WI38 (cell line): ENCODE measurements at regions not wholly inside any gene's neighbourhood (a gene's known extent, or its start where the extent isn't known, plus 50 kb on each side); places are given as distances from the start of the nearest gene placed in this dataset.
"Not testable (repeated sequence)": the region's sequence is repeated elsewhere in the genome, so short reads cannot be mapped to it uniquely, and the experiment has no call there.

Experiments used
- H3K4me3 ChIP-seq: 2 replicates; pipeline ENCODE4 v1.5.1; 2011; ENCODE audit warnings: low read depth, mild to moderate bottlenecking, control low read depth, low read length
- TF ChIP-seq, protein P1 (sequence below): IDR thresholded peaks from 2 replicates; pipeline ENCODE4 v1.5.1; 2012; ENCODE audit warnings: low read depth, mild to moderate bottlenecking, control low read depth, low read length

DNA sequence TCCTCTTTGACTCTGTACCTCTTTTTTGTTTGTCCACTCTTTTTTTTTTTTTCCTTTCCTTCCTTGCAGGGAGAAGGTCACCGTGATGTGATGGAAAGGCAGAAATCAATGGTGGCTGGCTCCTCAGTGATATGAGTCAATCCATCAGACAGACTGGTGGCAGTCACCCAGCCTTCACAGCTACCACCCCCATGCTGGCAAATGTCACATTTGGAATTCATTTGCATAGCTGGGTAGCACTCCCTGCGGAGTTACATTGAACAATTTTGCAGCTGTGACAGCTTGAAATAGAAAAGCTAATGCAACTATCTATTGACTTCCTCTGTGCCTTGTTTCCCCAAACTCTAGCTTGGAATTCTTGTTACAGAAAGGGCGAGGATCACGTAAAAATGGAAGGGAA, 668.4 kb downstream of the C6orf118 start:
- H3K4me3 ChIP-seq = no peak overlapping the region
- TF ChIP-seq, protein P1, sequence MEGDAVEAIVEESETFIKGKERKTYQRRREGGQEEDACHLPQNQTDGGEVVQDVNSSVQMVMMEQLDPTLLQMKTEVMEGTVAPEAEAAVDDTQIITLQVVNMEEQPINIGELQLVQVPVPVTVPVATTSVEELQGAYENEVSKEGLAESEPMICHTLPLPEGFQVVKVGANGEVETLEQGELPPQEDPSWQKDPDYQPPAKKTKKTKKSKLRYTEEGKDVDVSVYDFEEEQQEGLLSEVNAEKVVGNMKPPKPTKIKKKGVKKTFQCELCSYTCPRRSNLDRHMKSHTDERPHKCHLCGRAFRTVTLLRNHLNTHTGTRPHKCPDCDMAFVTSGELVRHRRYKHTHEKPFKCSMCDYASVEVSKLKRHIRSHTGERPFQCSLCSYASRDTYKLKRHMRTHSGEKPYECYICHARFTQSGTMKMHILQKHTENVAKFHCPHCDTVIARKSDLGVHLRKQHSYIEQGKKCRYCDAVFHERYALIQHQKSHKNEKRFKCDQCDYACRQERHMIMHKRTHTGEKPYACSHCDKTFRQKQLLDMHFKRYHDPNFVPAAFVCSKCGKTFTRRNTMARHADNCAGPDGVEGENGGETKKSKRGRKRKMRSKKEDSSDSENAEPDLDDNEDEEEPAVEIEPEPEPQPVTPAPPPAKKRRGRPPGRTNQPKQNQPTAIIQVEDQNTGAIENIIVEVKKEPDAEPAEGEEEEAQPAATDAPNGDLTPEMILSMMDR = no peak

DNA sequence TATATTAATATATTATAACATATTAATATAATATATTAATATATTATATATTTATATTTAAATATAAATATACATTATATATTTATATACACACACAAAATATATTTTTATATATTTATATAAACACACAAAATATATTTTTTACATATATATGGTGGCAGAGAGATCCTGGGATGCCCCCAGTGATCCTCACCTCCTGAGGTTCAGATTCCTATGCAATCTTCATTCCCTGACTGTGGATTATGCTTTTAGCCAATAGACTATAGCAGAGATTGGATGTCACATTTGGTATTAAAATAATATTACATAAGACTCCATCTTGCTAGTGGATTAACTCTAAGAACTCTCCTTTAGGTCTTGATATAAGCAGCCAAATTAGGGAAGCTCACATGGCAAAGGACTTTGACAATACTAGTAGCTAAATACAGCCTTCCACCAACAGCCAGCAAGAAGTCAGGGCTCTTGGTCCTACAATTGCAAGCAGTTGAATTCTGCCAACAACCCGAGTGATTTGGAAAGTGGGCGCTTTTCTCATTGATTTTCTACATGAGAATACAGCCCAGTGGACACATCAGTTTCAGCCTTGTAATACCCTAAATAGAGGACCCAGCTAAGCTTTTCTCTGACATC, 681.0 kb downstream of the C6orf118 start:
- no peak overlapping the region for H3K4me3 ChIP-seq
- TF ChIP-seq, protein P1 = no peak

DNA sequence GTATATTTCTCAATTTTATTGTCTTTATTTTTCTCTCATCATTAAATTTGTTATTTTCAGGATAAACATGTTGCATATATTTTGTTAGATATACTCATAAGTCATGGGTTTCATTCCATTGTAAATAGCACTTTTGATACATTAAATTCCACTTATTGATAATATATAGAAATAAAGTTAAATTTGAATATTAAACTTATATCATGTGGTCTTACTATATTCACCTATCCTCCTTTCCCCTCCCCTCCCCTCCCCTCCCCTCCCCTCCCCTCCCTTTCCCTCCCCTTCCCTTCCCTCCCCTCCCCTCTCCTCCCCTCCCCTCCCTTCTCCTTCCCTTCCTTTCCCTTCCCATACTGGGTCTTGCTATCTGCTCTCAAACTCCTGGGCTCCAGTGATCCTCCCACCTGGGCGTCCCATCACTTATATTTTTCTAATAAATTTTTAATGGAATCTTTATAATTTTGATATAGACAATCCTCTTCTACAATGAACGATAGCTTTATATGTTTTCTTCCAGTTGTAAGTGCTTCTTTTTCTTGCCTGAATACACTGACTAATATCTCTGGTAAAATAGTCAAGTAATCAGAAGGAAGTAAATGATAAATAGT, 692.4 kb downstream of the C6orf118 start:
- TF ChIP-seq, protein P1 = no peak
- no peak overlapping the region for H3K4me3 ChIP-seq

DNA sequence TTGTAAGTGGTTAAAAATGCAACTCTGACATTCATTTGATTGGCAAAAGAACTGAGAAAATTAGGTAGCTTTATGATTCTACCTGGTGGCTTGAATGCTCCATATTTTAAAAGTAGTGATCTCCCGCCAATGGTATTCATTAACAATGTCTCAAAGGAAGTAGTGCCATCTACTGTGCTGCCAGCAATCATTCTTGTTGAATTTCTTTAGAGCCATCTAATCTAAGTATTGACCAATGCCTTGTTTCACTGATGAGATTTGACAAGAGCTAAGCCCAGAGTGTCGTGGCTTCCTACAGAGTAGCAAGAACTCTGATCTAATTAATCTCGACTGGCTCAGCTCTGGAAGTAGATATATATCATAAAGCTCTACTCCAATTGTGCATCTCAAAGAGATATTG, 696.7 kb downstream of the C6orf118 start:
- TF ChIP-seq, protein P1 = no peak
- no peak overlapping the region for H3K4me3 ChIP-seq

DNA sequence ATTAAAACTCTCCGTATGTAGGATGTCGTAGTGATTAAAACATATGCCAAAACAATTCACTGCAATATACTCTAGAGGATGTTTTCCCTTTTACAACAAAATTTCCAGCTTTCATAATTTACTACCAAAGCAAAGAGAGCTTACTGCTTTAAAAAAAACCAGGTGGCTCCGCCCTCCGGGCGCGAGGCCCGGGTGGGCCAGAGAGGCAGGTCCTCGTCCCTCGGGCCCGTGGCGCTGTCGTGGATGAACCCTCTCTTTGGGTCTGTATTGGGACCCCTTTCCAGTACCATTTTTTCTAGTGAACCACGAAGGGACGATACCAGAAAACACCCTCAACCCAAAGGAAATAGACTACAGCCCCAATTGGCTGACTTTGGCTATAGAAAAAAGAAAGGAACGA, 698.5 kb downstream of the C6orf118 start:
- H3K4me3 ChIP-seq = not testable (repeated sequence)

DNA sequence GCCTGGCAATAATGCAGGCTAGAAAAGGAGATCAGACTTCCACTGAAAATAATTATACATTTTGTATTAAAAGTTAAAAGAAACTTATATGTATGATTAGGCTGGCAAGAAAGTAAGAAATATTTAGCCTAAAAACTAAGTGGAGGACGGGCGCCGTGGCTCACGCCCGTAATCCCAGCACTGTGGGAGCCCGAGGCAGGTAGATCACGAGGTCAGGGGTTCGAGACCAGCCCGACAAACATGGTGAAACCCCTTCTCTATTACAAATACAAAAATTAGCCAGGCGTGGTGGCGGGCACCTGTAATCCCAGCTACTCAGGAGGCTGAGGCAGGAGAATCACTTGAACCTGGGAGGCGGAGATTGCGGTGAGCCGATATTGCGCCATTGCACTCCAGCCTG, 707.0 kb downstream of the C6orf118 start:
- not testable (repeated sequence) for H3K4me3 ChIP-seq

DNA sequence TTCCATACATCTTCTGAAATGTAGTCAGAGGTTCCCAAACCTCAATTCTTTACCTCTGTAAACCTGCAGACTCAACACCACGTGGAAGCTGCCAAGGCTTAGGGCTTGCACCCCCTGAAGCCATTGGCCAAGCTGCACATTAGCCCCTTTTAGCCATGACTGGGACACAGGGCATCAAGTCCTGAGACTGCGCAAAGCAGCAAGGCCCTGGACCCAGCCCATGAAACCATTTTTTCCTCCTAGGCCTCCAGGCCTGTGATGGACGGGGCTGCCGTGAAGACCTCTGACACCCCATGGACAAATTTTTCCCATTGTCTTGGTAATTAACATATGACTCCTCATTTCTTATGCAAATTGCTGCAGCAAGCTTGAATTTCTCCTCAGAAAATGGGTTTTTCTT, 727.8 kb downstream of the C6orf118 start:
- TF ChIP-seq, protein P1 = no peak
- no peak overlapping the region for H3K4me3 ChIP-seq

DNA sequence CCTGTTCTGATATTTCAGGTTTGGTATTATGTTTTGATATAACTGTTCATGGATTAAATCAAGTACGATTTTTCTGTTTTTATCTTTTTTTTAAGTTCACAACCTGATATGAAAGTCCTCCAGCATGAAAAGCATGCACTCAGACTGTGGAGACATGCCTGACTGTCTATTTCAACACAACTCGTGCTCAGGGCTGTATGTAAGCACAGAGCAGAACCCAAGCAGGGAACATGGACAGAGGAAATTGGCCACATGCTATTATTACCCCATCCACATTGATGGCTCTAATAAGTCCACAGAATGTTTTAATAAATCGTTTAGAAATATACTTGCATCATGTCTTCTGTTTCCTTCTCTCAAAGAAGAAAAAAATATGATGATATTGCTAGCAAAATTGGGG, 730.4 kb downstream of the C6orf118 start:
- no peak overlapping the region for H3K4me3 ChIP-seq
- TF ChIP-seq, protein P1 = no peak
